ENCODE measurements at regions not wholly inside any gene's neighbourhood (a gene's known extent, or its start where the extent isn't known, plus 50 kb on each side); places are given as distances from the start of the nearest gene placed in this dataset.

DNA sequence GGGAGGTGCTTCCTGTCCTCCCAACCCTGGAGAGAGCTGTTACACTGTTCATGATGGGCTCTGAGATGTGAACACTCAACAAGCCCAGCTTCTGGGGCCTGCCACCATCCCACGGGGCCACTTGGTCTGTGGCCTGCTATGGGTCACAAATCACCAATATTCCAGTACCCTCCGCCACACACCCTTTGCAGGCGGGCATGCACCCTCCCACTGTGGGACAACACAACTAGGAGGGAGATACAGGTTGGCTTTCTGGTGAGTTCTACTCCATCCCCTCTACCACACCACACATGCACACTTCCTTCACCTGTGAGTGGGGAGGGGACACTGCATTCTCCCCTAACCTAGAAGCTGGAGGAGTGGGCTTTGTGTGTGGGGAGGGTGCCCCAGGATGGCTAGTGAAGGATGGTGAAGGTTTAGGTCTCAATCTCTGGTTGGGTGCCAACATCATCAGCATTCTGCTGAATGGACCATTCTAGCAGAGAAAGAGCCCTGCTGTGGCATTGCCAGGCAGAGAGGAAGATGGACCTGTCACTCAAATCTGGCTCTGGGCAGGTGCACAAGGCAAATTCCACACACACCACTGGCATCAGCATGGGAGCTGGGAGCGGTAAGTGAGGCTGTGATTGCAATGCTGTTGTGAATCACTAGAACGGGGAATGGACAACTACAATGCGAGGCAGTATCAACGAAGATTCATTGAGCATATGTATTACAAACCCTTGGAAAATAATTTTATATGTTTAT lies 175.1 kb downstream of the THBS2 start:
- no peak overlapping the region for H3K27ac ChIP-seq (ENCODE audit: low read depth in 1 of 2, low read length in 2 of 2)
- no peak for DNase-seq (ENCODE audit: low spot score)
- no peak overlapping the region for H3K4me3 ChIP-seq (ENCODE audit: low read depth in 1 of 3, low read length in 3 of 3)
- no peak for TF ChIP-seq EGR1 (IDR thresholded peaks at IDR 0.05; ENCODE audit: low read depth in 2 of 2)
- no peak for TF ChIP-seq RAD21 (IDR thresholded peaks at IDR 0.05)
- TF ChIP-seq, protein P1, sequence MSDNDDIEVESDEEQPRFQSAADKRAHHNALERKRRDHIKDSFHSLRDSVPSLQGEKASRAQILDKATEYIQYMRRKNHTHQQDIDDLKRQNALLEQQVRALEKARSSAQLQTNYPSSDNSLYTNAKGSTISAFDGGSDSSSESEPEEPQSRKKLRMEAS (IDR thresholded peaks at IDR 0.05), result no peak
- no peak for TF ChIP-seq TAF1 (conservative IDR thresholded peaks at IDR 0.05)
- TF ChIP-seq, protein P2, sequence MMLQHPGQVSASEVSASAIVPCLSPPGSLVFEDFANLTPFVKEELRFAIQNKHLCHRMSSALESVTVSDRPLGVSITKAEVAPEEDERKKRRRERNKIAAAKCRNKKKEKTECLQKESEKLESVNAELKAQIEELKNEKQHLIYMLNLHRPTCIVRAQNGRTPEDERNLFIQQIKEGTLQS (IDR thresholded peaks at IDR 0.05), result no peak
- WGBS, result 91% methylated on average over 7 of the region's 7 CpGs
- H3K36me3 ChIP-seq (ENCODE audit: control insufficient read depth in 4 of 4, insufficient read depth in 3 of 4, low read depth in 1 of 4, low read length in 3 of 4), result no peaks in the 10 kb centered on the region
- peaks cover 0 to 3% (median under 1%) of the 10 kb centered on the region in 4 donors for H3K27me3 ChIP-seq (ENCODE audit: control insufficient read depth in 4 of 4, insufficient read depth in 4 of 4, low read length in 3 of 4)
- H3K4me1 ChIP-seq (ENCODE audit: control insufficient read depth in 4 of 4, insufficient read depth in 4 of 4, low read length in 3 of 4), result no peaks in the 10 kb centered on the region
- H3K9ac ChIP-seq (ENCODE audit: low read depth in 1 of 2, low read length in 2 of 2), result no peak overlapping the region
- H3K9me3 ChIP-seq (ENCODE audit: control insufficient read depth in 4 of 4, low read length in 3 of 4), result no peaks in the 10 kb centered on the region

DNA sequence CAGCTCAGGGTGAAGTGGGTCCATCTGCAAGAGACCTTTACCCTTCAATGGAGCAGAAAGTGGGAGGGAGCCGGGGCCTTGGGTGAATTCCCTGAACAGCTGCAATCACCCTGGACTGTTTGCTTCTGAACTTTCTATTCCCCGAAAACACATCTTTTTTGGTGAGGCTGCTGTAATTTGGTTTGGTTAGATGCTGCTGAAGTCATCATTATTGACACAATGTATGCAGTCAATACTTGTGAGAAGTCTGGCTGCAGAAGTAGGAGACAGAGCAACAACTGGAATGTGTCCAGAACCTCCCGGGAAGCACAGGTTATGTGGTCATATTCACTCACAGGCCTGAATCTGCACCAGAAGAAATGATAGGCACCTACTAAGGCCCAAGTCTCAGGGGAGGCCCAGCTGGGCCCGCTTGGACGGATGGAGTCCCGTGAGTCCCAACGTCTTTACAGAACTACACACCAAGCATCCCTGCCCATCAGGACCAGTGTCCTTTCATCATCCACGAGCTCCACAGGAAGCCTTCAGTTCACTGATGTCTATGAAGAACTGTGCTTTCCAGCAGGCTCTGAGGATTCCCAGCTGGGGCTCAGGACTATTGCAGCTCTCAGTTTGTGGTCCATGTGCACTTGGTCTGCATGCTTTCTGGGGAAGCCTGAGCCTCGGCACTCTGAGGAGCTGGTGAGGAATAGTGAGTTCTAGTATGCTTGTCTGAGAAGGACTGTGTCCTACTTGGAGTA lies 177.6 kb downstream of the THBS2 start:
- no peak for DNase-seq (ENCODE audit: low spot score)
- no peak overlapping the region for H3K4me3 ChIP-seq (ENCODE audit: low read depth in 1 of 3, low read length in 3 of 3)
- H3K36me3 ChIP-seq (ENCODE audit: control insufficient read depth in 4 of 4, insufficient read depth in 3 of 4, low read depth in 1 of 4, low read length in 3 of 4), result no peaks in the 10 kb centered on the region
- peaks cover 0 to 3% (median under 1%) of the 10 kb centered on the region in 4 donors for H3K27me3 ChIP-seq (ENCODE audit: control insufficient read depth in 4 of 4, insufficient read depth in 4 of 4, low read length in 3 of 4)
- H3K4me1 ChIP-seq (ENCODE audit: control insufficient read depth in 4 of 4, insufficient read depth in 4 of 4, low read length in 3 of 4), result no peaks in the 10 kb centered on the region
- no peaks in the 10 kb centered on the region for H3K9me3 ChIP-seq (ENCODE audit: control insufficient read depth in 4 of 4, low read length in 3 of 4)
- TF ChIP-seq RXRA (IDR thresholded peaks at IDR 0.05) (no peak), HNF4A (conservative IDR thresholded peaks at IDR 0.05) (no peak), HNF4G (IDR thresholded peaks at IDR 0.05) (no peak)
- 72% methylated on average over 9 of the region's 9 CpGs for WGBS
- H3K27ac ChIP-seq (ENCODE audit: low read depth in 1 of 2, low read length in 2 of 2), result no peak overlapping the region
- H3K9ac ChIP-seq (ENCODE audit: low read depth in 1 of 2, low read length in 2 of 2), result no peak overlapping the region

DNA sequence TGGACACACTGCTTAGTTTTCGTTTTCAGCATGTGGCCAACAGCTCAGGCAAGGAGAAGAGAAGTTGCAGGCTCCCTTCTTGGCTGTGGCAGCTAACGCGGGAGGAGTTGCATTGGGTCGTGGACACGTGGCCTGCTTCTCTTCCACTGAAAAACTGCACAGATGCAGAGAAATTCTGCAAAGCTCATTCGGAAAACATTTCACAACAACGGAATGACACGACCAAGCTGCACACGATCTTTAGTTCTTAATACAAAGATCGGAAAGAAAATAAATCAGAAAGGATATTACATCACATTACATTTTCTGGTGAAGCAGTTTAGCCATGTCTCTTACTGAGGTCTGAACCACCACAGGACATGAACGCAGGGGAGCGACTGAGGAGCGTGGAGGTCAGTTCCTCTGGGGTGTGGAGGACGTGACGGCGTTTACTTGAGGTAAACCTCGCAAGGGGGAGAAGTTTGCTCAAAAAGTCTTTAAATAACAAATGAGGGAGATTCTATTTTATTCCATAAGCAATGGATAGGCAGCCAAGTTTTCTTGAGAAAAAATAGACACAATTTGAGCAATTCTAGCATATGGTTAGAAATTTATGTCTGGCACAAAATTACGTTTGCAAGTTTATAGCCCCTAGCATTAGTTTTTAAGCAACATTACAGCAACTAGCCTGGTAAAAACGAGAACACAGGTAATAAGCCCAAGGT lies 178.3 kb downstream of the THBS2 start:
- peaks cover 0 to 3% (median under 1%) of the 10 kb centered on the region in 4 donors for H3K27me3 ChIP-seq (ENCODE audit: control insufficient read depth in 4 of 4, insufficient read depth in 4 of 4, low read length in 3 of 4)
- no peaks in the 10 kb centered on the region for H3K9me3 ChIP-seq (ENCODE audit: control insufficient read depth in 4 of 4, low read length in 3 of 4)
- no peaks in the 10 kb centered on the region for H3K36me3 ChIP-seq (ENCODE audit: control insufficient read depth in 4 of 4, insufficient read depth in 3 of 4, low read depth in 1 of 4, low read length in 3 of 4)
- TF ChIP-seq, protein P2 (IDR thresholded peaks at IDR 0.05), result no peak
- no peak for TF ChIP-seq FOXA1 (IDR thresholded peaks at IDR 0.05)
- TF ChIP-seq, protein P3, sequence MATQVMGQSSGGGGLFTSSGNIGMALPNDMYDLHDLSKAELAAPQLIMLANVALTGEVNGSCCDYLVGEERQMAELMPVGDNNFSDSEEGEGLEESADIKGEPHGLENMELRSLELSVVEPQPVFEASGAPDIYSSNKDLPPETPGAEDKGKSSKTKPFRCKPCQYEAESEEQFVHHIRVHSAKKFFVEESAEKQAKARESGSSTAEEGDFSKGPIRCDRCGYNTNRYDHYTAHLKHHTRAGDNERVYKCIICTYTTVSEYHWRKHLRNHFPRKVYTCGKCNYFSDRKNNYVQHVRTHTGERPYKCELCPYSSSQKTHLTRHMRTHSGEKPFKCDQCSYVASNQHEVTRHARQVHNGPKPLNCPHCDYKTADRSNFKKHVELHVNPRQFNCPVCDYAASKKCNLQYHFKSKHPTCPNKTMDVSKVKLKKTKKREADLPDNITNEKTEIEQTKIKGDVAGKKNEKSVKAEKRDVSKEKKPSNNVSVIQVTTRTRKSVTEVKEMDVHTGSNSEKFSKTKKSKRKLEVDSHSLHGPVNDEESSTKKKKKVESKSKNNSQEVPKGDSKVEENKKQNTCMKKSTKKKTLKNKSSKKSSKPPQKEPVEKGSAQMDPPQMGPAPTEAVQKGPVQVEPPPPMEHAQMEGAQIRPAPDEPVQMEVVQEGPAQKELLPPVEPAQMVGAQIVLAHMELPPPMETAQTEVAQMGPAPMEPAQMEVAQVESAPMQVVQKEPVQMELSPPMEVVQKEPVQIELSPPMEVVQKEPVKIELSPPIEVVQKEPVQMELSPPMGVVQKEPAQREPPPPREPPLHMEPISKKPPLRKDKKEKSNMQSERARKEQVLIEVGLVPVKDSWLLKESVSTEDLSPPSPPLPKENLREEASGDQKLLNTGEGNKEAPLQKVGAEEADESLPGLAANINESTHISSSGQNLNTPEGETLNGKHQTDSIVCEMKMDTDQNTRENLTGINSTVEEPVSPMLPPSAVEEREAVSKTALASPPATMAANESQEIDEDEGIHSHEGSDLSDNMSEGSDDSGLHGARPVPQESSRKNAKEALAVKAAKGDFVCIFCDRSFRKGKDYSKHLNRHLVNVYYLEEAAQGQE (IDR thresholded peaks at IDR 0.05), result no peak
- peak in 1 of 2 donors; percentile 5 for TF ChIP-seq RAD21 (IDR thresholded peaks at IDR 0.05)
- DNase-seq (ENCODE audit: low spot score), result no peak
- H3K9ac ChIP-seq (ENCODE audit: low read depth in 1 of 2, low read length in 2 of 2), result no peak overlapping the region
- no peaks in the 10 kb centered on the region for H3K4me1 ChIP-seq (ENCODE audit: control insufficient read depth in 4 of 4, insufficient read depth in 4 of 4, low read length in 3 of 4)
- H3K4me3 ChIP-seq (ENCODE audit: low read depth in 1 of 3, low read length in 3 of 3), result no peak overlapping the region
- 75% methylated on average over 19 of the region's 19 CpGs for WGBS
- H3K27ac ChIP-seq (ENCODE audit: low read depth in 1 of 2, low read length in 2 of 2), result peak overlapping the region; percentile 19 to 21

Data from liver (tissue), 7 donors.